Fibroblast of lung (primary cell): ENCODE measurements at regions not wholly inside any gene's neighbourhood (a gene's known extent, or its start where the extent isn't known, plus 50 kb on each side); places are given as distances from the start of the nearest gene placed in this dataset.

ENCODE experiments used
- DNase-seq, 2 donors: peaks; one replicate each; pipeline versions ENCODE4 v3.0.0 to v3.0.0-alpha.2; 2010; ENCODE audit warnings: low read depth in 2 of 2
- H2AFZ ChIP-seq: 2 replicates; pipeline ENCODE4 v1.5.1; 2012; ENCODE audit warnings: low read length, control low read depth, inconsistent platforms
- H3K27ac ChIP-seq: 2 replicates; pipeline ENCODE4 v1.5.1; 2011; ENCODE audit warnings: low read length, control low read depth; ENCODE audit not compliant: insufficient read depth
- H3K27me3 ChIP-seq: 2 replicates; pipeline ENCODE4 v1.5.1; 2011; ENCODE audit warnings: mild to moderate bottlenecking, low read length; ENCODE audit not compliant: control insufficient read depth, insufficient read depth
- H3K36me3 ChIP-seq: 2 replicates; pipeline ENCODE4 v1.5.1; 2011; ENCODE audit warnings: low read length; ENCODE audit not compliant: control insufficient read depth, insufficient read depth
- H3K4me1 ChIP-seq: 2 replicates; pipeline ENCODE4 v1.5.1; 2011; ENCODE audit warnings: low read length; ENCODE audit not compliant: control insufficient read depth, insufficient read depth; ENCODE audit errors: extremely low read depth
- H3K4me2 ChIP-seq: 2 replicates; pipeline ENCODE4 v1.5.1; 2011; ENCODE audit warnings: low read length, control low read depth; ENCODE audit not compliant: insufficient read depth; ENCODE audit errors: extremely low read depth
- H3K4me3 ChIP-seq, 4 experiments: fragments of 200-600 bp in 1 of 4; sonication (generic) in 1 of 4; replicated peaks in 1 of 4; 2 replicates each; pipeline ENCODE4 v1.5.1; 2011 to 2016; ENCODE audit warnings: low read length in 4 of 4, low read depth in 3 of 4, mild to moderate bottlenecking in 3 of 4, control low read depth in 2 of 4, inconsistent platforms in 1 of 4, mixed read lengths in 1 of 4; ENCODE audit not compliant: insufficient read depth in 1 of 4; ENCODE audit errors: control extremely low read depth in 1 of 4
- H3K79me2 ChIP-seq: 2 replicates; pipeline ENCODE4 v1.5.1; 2012; ENCODE audit warnings: mild to moderate bottlenecking, low read length, inconsistent platforms; ENCODE audit not compliant: control insufficient read depth, insufficient read depth
- H3K9ac ChIP-seq: 2 replicates; pipeline ENCODE4 v1.5.1; 2011; ENCODE audit warnings: mild to moderate bottlenecking, low read length, control low read depth; ENCODE audit not compliant: insufficient read depth
- H3K9me3 ChIP-seq: 2 replicates; pipeline ENCODE4 v1.5.1; 2012; ENCODE audit warnings: low read depth, low read length; ENCODE audit not compliant: control insufficient read depth, insufficient read depth
- H4K20me1 ChIP-seq: 2 replicates; pipeline ENCODE4 v1.5.1; 2011; ENCODE audit warnings: low read length; ENCODE audit not compliant: control insufficient read depth, insufficient read depth; ENCODE audit errors: extremely low read depth
- CTCF ChIP-seq, 2 donors: IDR thresholded peaks in 1 of 2; conservative IDR thresholded peaks in 1 of 2; 1 replicate in 1 of 2; 2 replicates in 1 of 2; pipeline ENCODE4 v1.5.1; 2011 to 2012; ENCODE audit warnings: low read length in 2 of 2, control low read depth in 1 of 2, inconsistent platforms in 1 of 2, low read depth in 1 of 2, mild to moderate bottlenecking in 1 of 2
- EZH2 ChIP-seq: IDR thresholded peaks from 2 replicates; pipeline ENCODE4 v1.5.1; 2012; ENCODE audit warnings: low read length, control low read depth, mild to moderate bottlenecking; ENCODE audit errors: missing control alignments

GRCh38 chr21:39103689-39104088 lies 79.6 kb downstream of the PSMG1 start:
- Histone ChIP-seq H3K9ac (no peak overlapping the region), H3K4me2 (no peak overlapping the region)

DNA sequence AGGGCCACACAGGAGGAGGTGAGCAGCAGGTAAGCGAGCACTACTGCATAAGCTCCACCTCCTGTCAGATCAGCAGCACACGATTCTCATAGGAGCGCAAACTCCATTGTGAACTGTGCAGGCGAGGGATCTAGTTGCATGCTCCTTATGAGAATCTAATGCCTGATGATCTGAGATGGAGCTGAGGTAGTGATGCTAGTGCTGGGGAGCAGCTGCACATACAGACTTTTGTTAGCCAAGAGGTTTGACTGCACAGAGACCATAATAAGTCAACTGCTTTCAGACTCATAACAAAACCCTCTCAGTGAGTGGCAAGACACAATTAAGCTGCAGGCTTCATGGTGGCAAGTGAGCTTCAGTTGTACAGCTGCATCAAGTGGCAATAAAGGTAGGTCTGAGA lies 83.4 kb downstream of the PSMG1 start:
- H4K20me1 ChIP-seq = no peaks in the 10 kb centered on the region
- no peak for DNase-seq

More at GRCh38 chr21:39103689-39104088, 79.6 kb downstream of the PSMG1 start:
- H3K36me3 ChIP-seq = no peaks in the 10 kb centered on the region
- no peak overlapping the region for H2AFZ ChIP-seq
- H3K27me3 ChIP-seq = no peaks in the 10 kb centered on the region
- no peaks in the 10 kb centered on the region for H3K79me2 ChIP-seq
- H3K4me3 ChIP-seq = no peak overlapping the region
- no peak overlapping the region for H3K27ac ChIP-seq
- H3K4me1 ChIP-seq = peaks cover 3% of the 10 kb centered on the region
- DNase-seq = peak in 1 of 2 donors; percentile 72
- no peaks in the 10 kb centered on the region for H4K20me1 ChIP-seq
- no peak for TF ChIP-seq EZH2
- TF ChIP-seq CTCF (conservative IDR thresholded peaks at IDR 0.05 in 1 of 2, IDR thresholded peaks at IDR 0.05 in 1 of 2; ENCODE audit: low read depth in 1 of 2, low read length in 2 of 2) = no peak
- no peaks in the 10 kb centered on the region for H3K9me3 ChIP-seq

GRCh38 chr21:39098696-39099200 lies 84.5 kb downstream of the PSMG1 start:
- Histone ChIP-seq H3K27ac (no peak overlapping the region), H3K4me2 (no peak overlapping the region), H3K9ac (no peak overlapping the region), H2AFZ (no peak overlapping the region), H3K9me3 (no peaks in the 10 kb centered on the region), H3K27me3 (no peaks in the 10 kb centered on the region), H3K4me3 (no peak overlapping the region), H3K36me3 (no peaks in the 10 kb centered on the region), H4K20me1 (no peaks in the 10 kb centered on the region), H3K4me1 (no peaks in the 10 kb centered on the region), H3K79me2 (no peaks in the 10 kb centered on the region)
- TF ChIP-seq EZH2 = no peak
- TF ChIP-seq CTCF (conservative IDR thresholded peaks at IDR 0.05 in 1 of 2, IDR thresholded peaks at IDR 0.05 in 1 of 2; ENCODE audit: low read depth in 1 of 2, low read length in 2 of 2) = no peak
- no peak for DNase-seq

More for the DNA sequence above, 83.4 kb downstream of the PSMG1 start:
- H2AFZ ChIP-seq = no peak overlapping the region
- TF ChIP-seq CTCF (conservative IDR thresholded peaks at IDR 0.05 in 1 of 2, IDR thresholded peaks at IDR 0.05 in 1 of 2; ENCODE audit: low read depth in 1 of 2, low read length in 2 of 2) (no peak), EZH2 (no peak)
- H3K9me3 ChIP-seq = no peaks in the 10 kb centered on the region
- H3K27me3 ChIP-seq = no peaks in the 10 kb centered on the region
- H3K36me3 ChIP-seq = no peaks in the 10 kb centered on the region
- H3K4me1 ChIP-seq = no peaks in the 10 kb centered on the region
- H3K27ac ChIP-seq = no peak overlapping the region
- H3K4me2 ChIP-seq = no peak overlapping the region
- no peak overlapping the region for H3K4me3 ChIP-seq
- H3K9ac ChIP-seq = no peak overlapping the region
- H3K79me2 ChIP-seq = no peaks in the 10 kb centered on the region
